NCI-H128 (cell line): ENCODE measurements at regions not wholly inside any gene's neighbourhood (a gene's known extent, or its start where the extent isn't known, plus 50 kb on each side); places are given as distances from the start of the nearest gene placed in this dataset.
"Not testable (repeated sequence)": the region's sequence is repeated elsewhere in the genome, so short reads cannot be mapped to it uniquely, and the experiment has no call there.

Source experiments
- DNase-seq: peaks from one replicate; lab custom pipeline; 2025; ENCODE audit not compliant: unreplicated experiment; lab: John Stamatoyannopoulos, UW

DNA sequence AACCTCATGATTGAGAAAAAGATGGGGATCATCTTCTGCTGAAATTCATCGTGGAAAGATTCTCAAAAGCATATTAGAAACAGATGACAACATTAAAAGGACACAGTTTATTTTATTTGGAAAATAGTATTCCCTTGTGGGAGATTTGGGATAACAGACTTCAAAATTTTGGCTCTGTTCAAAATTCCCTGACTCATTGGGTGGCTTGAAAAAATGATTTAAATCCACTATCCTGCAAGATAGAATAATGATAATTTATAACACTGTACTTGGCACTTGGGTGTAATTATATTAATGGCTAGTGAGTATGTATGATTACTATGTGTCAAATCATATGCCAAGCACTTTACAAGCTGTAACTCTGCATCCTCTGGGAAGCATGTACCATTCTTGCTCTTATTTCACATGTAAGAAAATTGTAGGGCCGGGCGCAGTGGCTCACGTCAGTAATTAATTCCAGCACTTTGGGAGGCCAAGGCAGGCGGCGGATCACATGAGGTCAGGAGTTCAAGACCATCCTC is 128.8 kb downstream of the LMNTD1 start:
- DNase-seq = no peak

DNA sequence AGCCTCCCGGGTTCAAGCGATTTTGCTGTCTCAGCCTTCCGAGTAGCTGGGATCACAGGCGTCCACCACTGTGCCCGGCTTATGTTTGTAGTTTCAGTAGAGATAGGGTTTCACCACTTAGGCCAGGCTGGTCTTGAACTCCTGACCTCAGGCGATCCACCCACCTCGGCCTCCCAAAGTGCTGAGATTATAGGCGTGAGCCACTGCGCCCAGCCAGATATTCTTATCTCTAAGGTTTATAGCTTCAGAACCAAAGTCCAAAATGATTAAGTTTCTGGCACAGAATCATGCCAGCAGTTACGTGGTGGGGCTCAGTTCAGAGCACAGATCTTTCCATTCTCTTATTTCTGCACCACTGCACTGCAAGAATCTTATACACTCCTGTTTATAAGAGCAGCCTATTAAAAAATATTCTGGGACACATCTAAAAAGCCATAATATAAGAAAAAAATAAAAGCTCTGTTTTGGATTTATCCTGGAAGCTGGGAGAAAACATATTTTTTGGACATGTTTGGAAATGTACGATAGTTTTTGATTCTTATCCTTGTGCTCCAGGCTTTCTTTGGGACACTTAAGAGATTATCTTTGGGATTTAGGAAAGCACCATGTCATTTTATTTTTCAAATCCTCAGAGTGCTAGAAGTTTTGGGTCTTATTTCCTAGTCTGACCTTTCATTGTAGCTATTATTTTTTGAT is 129.6 kb downstream of the LMNTD1 start:
- no peak for DNase-seq

DNA sequence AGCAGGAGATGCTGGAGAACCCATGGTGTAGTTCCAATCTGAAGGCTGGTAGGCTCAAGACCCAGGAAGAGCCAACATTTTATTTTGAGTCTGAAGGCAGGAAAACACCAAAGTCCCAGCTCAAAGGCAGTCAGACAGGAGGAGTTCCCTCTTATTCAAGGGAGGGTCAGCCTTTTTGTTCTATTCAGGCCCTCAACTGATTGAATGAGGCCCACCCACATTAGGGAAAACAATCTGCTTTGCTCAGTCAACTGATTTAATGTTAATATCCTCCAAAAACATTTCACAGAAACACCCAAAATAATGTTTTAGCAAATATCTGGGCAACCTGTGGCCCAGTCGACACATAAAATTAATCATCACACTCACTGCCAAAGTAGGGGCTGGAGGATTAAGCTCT is 130.8 kb downstream of the LMNTD1 start:
- DNase-seq = no peak

- no peak for DNase-seq
These were observed 131.4 kb downstream of the LMNTD1 start for GRCh38 chr12:25421651-25422167.

- DNase-seq = no peak
These were observed 133.0 kb downstream of the LMNTD1 start for GRCh38 chr12:25420116-25420515.

DNA sequence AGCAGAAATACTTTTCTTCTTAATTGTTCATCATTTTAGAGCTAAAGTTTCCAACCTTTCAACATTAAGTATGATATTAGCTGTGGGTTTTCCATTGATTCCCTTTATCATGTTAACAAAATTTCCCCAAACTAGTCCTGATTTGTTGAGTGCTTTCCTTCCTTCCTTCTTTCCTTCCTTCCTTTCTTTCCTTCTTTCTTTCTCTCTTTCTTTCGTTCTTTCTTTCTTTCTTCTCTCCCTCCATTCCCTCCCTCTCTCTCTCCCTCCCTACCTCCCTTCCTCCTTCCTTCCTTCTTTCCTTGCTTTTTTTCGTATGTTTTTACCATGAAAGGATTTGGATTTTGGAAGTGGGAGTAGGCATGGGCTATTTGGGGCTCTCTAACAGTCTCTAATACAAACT is 133.5 kb downstream of the LMNTD1 start:
- no peak for DNase-seq

- DNase-seq = no peak
These were observed 136.0 kb downstream of the LMNTD1 start for GRCh38 chr12:25417071-25417470.

- no peak for DNase-seq
These were observed 136.6 kb downstream of the LMNTD1 start for GRCh38 chr12:25416516-25416915.

DNA sequence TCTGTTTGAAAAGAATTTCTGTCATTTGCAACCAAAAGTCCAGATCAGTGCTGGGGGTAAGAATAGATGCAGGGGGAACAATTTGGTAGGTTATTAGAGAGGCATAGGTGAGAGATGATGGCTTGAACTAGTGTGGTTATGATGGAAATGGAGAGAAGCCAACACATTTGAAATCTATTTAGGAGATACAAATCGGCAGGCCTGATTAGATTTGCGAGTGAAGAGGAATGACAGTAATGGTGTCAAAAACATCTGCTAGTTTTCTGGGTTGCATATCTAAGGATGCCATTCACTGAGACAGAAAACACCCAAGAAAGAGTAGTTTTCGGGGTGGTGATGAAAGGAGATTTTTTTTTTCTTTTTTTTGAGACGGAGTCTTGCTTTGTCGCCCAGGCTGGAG is 138.1 kb downstream of the LMNTD1 start:
- no peak for DNase-seq

DNA sequence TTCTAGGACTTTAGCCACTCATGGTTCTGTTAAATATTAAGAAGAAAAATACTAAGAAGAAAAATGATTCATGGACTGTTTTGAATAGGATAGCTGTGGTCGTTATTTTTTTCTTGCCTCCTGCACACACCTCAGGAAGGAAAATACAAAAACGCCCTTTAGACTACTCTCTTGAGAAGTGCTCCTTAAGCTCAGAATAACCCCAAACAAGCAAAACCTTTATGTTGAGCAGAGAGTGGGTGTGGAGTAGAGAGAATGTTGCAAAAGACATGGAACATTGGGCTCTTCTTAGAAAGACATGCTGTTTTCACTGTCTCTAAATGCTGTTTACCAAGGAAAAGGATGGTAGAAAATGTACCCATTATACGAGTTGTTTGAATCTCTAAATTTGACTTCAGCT is 140.3 kb downstream of the LMNTD1 start:
- no peak for DNase-seq

- no peak for DNase-seq
These were observed 148.1 kb downstream of the LMNTD1 start for GRCh38 chr12:25404955-25405354.

DNA sequence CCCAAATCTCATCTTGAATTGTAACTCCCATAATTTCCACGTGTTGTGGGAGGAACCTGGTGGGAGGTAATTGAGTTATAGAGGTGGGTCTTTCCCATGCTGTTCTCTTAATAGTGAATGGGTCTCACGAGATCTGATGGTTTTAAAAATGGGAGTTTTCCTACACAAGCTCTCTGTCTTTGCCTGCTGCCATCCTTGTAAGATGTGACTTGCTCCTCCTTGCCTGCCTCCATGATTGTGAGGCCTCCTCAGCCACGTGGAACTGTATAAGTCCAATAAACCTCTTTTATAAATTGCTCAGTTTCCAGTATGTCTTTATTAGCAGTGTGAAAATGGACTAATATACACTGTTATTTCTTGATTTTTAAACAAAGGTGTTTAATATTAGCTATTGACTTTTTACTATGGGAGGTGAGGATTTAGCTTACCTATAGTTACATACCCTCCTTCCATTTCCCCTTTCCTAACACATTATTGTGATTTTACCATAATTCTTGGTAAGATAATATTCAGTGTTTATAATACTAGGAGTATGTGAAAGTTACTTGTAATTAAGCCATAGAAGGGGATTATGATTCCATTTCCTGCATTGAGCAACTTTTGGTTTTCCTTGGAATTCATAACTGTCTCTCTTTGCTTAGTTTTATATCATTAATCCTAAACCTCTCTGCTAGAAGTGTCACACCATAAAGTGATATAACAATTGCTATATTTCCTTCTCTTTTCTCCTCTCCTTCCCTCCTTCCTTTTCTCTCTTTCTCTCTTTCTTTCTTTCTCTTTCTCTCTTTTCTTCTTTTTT is 151.0 kb upstream of the KRAS start:
- DNase-seq = no peak

DNA sequence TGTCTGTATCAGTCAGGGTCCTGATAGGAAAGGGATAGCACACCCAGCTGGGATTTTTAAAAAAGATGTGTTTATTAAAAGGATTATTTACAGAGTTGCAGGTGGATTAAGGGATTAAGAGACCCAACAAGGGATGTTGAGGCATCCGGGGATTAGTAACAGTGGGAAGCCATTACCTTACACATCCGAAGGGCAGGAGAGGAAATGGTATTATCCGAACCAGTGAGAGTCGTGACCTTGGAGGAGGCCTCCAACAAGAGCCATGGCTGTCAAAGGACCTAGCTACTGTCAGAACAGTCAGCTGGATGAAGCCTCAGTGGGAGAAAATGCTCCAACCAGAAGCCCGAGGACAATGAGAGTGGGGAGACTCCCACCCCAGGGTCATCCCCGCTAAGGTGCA is 146.3 kb upstream of the KRAS start:
- no peak for DNase-seq

DNA sequence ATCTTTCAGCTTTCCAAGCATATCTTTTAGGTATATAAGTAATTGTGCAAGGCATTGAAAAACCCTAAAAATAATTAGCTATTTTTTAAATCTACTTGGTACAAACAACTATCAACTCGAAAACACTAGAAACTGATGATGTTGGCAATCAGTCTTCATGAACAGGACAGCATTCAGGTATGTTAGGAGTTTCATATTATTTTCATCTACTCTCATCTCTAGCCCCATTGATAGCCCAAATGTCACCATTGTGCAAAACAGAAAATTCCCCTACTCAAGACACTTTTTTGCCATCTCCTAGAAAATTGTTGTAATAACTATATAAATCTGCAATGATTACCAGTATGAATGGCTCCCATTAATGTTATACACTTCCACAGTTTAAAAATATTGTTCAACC is 144.5 kb upstream of the KRAS start:
- DNase-seq = no peak

GRCh38 chr12:25394775-25395174 is 144.0 kb upstream of the KRAS start:
- not testable (repeated sequence) for DNase-seq

- no peak for DNase-seq
These were observed 143.3 kb upstream of the KRAS start for GRCh38 chr12:25394025-25394424.

- DNase-seq = not testable (repeated sequence)
These were observed 140.6 kb upstream of the KRAS start for GRCh38 chr12:25391346-25391745.

DNA sequence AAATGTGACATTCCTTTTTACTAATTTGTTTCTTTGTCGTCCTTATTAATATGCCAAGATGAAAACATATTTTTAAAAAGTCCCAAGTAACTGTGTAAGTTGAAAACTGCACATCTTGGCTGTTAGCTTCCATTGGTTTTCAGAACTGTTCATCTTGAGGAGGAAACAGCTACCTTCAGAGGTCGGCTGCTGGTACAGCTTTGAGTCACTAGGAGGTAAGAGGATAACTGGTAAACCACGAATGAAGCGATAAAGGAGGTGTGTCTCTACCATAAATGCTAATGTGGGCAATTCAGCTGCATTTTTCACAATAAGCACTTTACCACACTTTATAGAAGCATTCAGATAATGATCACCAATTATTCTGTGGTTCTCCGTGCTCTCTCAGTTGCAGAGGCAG is 137.5 kb upstream of the KRAS start:
- no peak for DNase-seq

GRCh38 chr12:25387732-25388050 is 137.0 kb upstream of the KRAS start:
- DNase-seq = no peak

GRCh38 chr12:25386831-25387731 is 136.4 kb upstream of the KRAS start:
- DNase-seq = peak; percentile 65

- DNase-seq = no peak
These were observed 134.1 kb upstream of the KRAS start for GRCh38 chr12:25384893-25385248.
